HG03571 (cell line): ENCODE measurements at regions not wholly inside any gene's neighbourhood (a gene's known extent, or its start where the extent isn't known, plus 50 kb on each side); places are given as distances from the start of the nearest gene placed in this dataset.

ENCODE experiments used
- ATAC-seq: cut with Tn5 transposase; IDR thresholded peaks from one replicate; pipeline ENCODE4 v1.9.1; 2021; ENCODE audit not compliant: unreplicated experiment

- no peak for ATAC-seq
Observed at GRCh38 chr5:158644301-158644700, 455.4 kb downstream of the EBF1 start.

- no peak for ATAC-seq
Observed at GRCh38 chr5:158643840-158644239, 455.9 kb downstream of the EBF1 start.

GRCh38 chr5:158642879-158643278, 456.8 kb downstream of the EBF1 start:
- ATAC-seq: no peak

DNA sequence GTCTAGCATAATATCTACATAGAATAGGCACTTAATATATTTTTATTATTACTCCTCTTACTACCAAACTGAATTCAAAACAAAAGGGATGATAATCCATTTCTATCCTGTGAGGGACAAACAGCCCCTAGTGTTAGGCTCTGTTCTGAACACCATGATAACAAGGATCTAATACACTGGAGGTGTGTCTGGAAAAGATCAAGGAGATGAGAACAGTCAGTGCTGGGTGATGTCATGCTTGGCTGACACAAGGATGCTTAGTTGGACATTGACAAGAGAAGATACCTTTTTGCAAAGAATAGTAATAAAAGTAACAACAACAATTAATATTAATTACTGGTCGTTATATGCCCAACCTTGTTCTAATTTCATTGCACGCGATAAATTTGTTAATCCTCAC, 458.7 kb downstream of the EBF1 start:
- ATAC-seq: no peak

DNA sequence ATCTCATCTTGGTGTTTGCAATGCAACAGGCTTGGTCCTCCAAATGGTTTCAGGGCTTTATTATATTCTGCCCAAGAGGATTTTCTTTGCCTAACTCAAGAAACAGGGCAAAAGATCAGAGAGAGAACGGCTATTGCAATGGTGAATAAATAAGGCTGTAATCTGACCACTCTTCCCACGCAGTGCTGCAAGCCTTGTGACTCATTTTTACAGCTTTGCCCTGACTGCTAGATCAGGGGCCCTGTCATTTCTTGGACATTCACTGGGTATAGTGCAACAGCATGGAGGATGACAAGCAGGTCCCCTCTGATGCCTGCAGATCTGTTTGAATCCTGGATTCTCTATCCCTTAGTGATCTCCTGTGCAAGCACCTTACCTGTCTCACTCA, 459.1 kb downstream of the EBF1 start:
- no peak for ATAC-seq

DNA sequence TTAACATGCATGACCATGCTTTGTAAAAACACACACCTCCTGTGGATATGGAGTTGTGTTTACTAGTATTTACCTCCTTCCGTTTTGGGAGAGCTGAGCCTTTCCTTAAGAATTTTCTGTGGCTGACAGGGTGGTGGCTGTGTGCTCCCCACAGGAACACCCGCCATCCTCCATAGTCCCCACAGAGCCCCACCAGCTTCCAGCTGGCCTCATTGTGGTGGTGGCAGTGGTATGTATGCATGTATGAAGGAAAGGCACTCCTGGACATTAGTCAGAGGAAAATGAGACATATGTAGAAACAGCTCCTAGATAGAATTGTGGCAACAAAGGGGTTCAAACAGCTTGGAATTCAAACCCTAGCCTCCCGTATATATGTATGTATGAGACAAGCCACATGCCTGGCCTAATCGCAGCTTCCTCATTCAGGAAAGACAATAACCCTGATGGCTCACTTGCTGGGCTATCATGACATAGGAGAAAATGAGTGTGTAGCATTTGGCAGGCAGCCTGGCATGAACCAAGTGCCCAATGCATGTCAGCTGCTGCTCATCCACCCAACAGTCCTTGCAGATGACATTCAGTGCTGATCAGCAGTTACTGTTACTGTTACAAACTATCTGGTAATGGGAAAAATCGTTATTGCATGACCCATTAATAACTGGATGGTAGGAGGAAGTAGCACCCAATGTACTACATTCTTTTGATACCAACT, 459.7 kb downstream of the EBF1 start:
- ATAC-seq: no peak

- ATAC-seq: no peak
Observed at GRCh38 chr5:158638396-158638795, 461.3 kb downstream of the EBF1 start.

- no peak for ATAC-seq
Observed at GRCh38 chr5:158637039-158637438, 462.7 kb downstream of the EBF1 start.

DNA sequence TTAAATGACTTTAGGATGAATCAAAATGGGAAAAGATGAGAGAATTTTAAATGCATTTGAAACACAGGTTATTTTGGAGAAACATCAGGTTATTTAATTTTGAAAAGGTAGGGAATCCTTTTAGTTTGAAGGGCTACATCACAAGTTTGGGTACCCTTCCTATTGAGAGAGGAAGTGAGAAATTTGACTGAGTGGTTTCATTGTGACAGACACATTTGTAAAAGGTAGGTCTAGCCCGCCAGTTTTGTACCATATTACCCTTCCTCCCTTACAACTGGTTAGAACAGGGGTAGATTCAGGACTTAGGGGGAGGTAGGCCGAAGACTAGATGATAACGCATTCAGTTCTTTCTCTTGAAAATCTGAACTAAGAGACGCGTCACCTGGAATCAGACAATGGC, 464.2 kb downstream of the EBF1 start:
- ATAC-seq: no peak

DNA sequence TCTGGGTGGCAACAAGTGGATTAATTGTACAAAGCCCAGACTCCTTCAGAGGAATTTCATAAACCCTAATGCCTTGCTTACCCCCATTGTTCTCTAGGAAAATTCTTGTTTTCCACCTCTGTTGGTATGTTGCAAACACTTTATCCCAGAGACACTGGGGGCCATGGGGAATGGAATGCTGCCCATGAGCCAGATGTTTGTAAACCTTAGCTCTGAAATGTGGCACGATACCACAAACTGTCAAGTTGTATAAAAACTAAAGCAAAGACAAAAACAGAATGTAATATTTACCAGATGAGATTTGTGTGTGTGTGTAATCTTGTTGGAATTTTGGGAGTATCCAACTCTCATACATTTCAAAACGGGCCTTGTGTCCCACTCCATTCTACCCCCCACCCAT, 465.0 kb downstream of the EBF1 start:
- no peak for ATAC-seq

GRCh38 chr5:158629591-158630312, 470.0 kb downstream of the EBF1 start:
- no peak for ATAC-seq

DNA sequence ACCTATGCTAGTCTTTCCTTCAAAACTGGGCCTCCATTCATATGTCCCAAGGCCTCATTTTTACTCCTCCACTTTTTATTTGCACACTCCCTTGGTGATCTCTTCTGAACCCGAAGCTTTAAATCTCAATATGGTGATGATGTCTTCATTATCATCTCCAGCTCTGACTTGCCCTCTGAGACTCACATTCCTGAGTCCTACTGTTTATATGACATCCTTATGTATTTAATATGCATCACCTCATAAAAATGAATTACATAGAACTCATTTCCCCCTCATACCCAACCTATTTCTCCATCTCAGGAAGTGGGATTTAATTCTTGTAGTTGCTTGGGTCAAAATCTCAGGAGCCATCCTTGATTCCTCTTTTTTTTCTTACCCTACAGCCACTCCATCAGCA, 473.0 kb downstream of the EBF1 start:
- ATAC-seq: no peak

DNA sequence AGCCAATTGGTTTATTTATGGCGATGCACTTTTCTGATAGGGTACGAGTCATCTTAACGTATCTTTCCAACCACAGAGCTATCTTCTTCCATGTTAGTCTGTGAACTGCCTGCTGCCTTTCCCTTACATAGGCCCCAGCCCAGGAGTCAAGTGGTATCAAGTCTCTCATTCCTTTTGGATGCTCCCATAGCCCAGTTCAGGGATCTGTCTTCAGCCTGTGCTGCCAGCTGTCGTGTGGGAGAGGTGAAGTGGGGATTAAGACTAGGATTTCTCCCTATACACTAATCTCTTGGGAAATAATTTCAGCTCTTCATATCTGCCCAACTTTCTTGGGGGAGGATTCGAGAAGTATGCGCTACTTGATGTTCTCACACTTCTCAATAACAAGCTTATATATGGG, 475.7 kb downstream of the EBF1 start:
- no peak for ATAC-seq

GRCh38 chr5:158621391-158621790, 478.3 kb downstream of the EBF1 start:
- ATAC-seq: no peak

- ATAC-seq: no peak
Observed at GRCh38 chr5:158619083-158619788, 480.5 kb downstream of the EBF1 start.

GRCh38 chr5:158618256-158618655, 481.5 kb downstream of the EBF1 start:
- ATAC-seq: no peak

DNA sequence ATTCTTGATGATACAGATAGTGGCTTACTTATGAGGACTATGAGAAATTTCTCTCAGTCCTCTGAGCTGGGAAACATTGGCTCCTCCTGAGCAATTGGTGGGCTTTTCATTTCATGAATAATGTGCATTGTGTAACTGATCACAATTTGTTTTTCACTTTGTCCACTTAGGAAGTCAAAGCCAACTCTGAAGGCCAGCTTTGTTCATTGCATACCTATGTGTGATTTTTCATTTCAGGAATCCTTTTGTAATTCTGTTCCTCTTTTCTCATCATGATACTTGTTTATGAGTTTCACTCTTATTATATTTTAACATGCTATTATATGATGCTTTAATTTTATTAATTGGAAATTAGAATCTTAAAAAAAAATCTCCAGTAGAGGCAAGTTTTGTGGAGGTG, 483.0 kb downstream of the EBF1 start:
- ATAC-seq: no peak

- ATAC-seq: no peak
Observed at GRCh38 chr5:158614951-158615350, 484.8 kb downstream of the EBF1 start.

GRCh38 chr5:158611581-158611980, 488.1 kb downstream of the EBF1 start:
- ATAC-seq: no peak

GRCh38 chr5:158610051-158610415, 489.7 kb downstream of the EBF1 start:
- no peak for ATAC-seq

DNA sequence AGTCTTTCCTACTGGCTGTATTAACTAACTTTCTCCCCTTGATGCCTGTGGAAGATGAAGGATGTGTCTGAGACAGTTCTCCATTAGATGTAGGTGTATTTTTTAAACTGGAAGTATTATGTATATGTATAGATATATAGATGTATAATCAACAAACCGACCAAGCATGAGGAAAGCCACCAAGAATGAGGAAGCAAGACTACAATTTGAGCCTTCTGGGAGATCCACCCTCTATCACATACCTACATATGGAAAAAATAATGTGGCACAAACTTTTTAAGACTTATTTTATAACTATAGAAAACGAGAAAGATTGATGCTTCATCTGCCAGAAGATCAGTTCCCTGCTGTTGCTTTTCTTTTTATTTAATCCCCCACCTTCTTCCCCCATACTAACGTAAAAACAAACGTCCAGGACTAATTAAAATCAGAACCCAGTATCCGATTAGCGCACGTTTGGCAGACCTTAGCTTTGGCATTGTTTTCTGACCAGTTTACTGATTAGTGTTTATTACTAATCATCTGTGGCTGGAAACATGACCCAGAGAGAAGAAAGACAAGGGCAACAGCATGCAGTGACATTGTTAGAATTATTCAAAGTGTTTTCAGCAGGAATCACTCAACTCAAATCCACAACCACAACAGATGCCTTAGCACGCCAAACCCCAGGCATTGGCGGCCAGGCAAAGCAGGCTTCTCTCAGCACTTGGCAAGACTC, 490.2 kb downstream of the EBF1 start:
- ATAC-seq: no peak

DNA sequence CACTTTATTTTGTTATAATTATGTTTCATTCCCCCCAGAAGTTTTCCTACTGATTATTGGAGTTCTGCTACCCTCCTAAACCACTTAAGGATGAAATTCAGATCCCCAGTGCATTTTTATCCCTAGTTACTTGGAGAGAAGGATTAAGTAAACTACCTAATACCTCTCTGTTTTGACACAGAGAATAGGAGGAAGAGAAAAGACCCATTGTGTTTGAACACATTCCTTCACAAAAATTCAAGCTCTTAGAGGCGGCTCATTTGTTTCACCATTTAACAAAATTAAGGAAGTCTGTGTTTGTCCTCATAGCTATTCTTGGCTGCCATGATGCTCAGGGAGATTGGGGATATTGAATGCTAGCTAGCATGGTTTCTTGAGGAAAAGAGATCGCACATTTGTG, 492.6 kb downstream of the EBF1 start:
- no peak for ATAC-seq
